WTC11 (cell line): ENCODE measurements at regions not wholly inside any gene's neighbourhood (a gene's known extent, or its start where the extent isn't known, plus 50 kb on each side); places are given as distances from the start of the nearest gene placed in this dataset.

Source experiments
- ATAC-seq: fragments of 200-7000 bp; cut with Tn5 transposase; 2 replicates; pipeline ENCODE4 v1.10.0; 2021; ENCODE audit warnings: mild to moderate bottlenecking, moderate library complexity
- CTCF ChIA-PET: fragments of 300-600 bp; sonication (Branson Sonifier 250); formaldehyde crosslinking; loops from one replicate; lab custom pipeline; 2021; ENCODE audit warnings: antibody characterized with exemption; lab: Charles Lee
- POLR2A ChIA-PET: fragments of 350-600 bp; sonication (Branson Sonifier 250); formaldehyde crosslinking; loops from one replicate; lab custom pipeline; 2021; ENCODE audit warnings: antibody characterized with exemption; lab: Charles Lee
- DNase-seq: peaks from one replicate; pipeline ENCODE4 v3.0.0; 2021; ENCODE audit warnings: low spot score
- H3K27ac Mint-ChIP-seq: 2 replicates; pipeline ENCODE4 v1.8.0; 2021; ENCODE audit warnings: mixed read lengths
- H3K27me3 Mint-ChIP-seq: 2 replicates; pipeline ENCODE4 v1.8.0; 2021; ENCODE audit warnings: low read depth, mild to moderate bottlenecking, moderate library complexity, mixed read lengths
- H3K36me3 Mint-ChIP-seq: 2 replicates; pipeline ENCODE4 v1.8.0; 2021; ENCODE audit warnings: mixed read lengths
- H3K4me1 Mint-ChIP-seq: 2 replicates; pipeline ENCODE4 v1.8.0; 2022; ENCODE audit warnings: mixed read lengths
- H3K4me3 Mint-ChIP-seq: 2 replicates; pipeline ENCODE4 v1.8.0; 2021; ENCODE audit warnings: mild to moderate bottlenecking, moderate library complexity, mixed read lengths
- H3K9me3 Mint-ChIP-seq: 2 replicates; pipeline ENCODE4 v1.8.0; 2021; ENCODE audit warnings: mixed read lengths
- ARID4B ChIP-seq: sonication (generic); formaldehyde crosslinking; IDR thresholded peaks from 2 replicates; pipeline ENCODE4 v1.8.0; 2023; ENCODE audit warnings: missing genetic modification reagents, mild to moderate bottlenecking, borderline replicate concordance
- CDX4 ChIP-seq: fragments of 250-450 bp; sonication (Bioruptor Pico); IDR thresholded peaks from 2 replicates; pipeline ENCODE4 v1.9.0; 2021; ENCODE audit warnings: moderate library complexity, mild to moderate bottlenecking, inconsistent platforms, borderline replicate concordance
- FOXK1 ChIP-seq: sonication (generic); formaldehyde crosslinking; IDR thresholded peaks from 2 replicates; pipeline ENCODE4 v1.8.0; 2022; ENCODE audit warnings: mild to moderate bottlenecking, moderate library complexity, missing genetic modification reagents
- HMGA2 ChIP-seq: fragments of 250-450 bp; sonication (Bioruptor Pico); IDR thresholded peaks from 2 replicates; pipeline ENCODE4 v1.4.0; 2021; ENCODE audit warnings: mild to moderate bottlenecking, moderate library complexity
- PRRX2 ChIP-seq: fragments of 250-450 bp; sonication (Bioruptor Pico); IDR thresholded peaks from 2 replicates; pipeline ENCODE4 v1.8.0; 2021; ENCODE audit warnings: mild to moderate bottlenecking
- RORB ChIP-seq: fragments of 250-450 bp; sonication (Bioruptor Pico); IDR thresholded peaks from 2 replicates; pipeline ENCODE4 v1.9.0; 2021; ENCODE audit warnings: mild to moderate bottlenecking
- SP1 ChIP-seq: sonication (generic); formaldehyde crosslinking; conservative IDR thresholded peaks from 2 replicates; pipeline ENCODE4 v1.8.1; 2022; ENCODE audit warnings: missing genetic modification reagents
- TCF7 ChIP-seq: sonication (generic); formaldehyde crosslinking; IDR thresholded peaks from 2 replicates; pipeline ENCODE4 v1.8.0; 2022; ENCODE audit warnings: mild to moderate bottlenecking, low read depth, missing genetic modification reagents, moderate library complexity
- ZNF219 ChIP-seq: sonication (generic); formaldehyde crosslinking; IDR thresholded peaks from 2 replicates; pipeline ENCODE4 v1.8.0; 2023; ENCODE audit warnings: missing genetic modification reagents, mild to moderate bottlenecking, borderline replicate concordance
- ZNF416 ChIP-seq: fragments of 250-450 bp; sonication (Bioruptor Pico); IDR thresholded peaks from 2 replicates; pipeline ENCODE4 v1.9.0; 2021; ENCODE audit warnings: mild to moderate bottlenecking, inconsistent platforms
- TF ChIP-seq, protein P1 (sequence below): sonication (generic); formaldehyde crosslinking; IDR thresholded peaks from 2 replicates; pipeline ENCODE4 v1.8.0; 2023; ENCODE audit warnings: missing genetic modification reagents
- TF ChIP-seq, protein P2 (sequence below): fragments of 250-450 bp; sonication (Bioruptor Pico); IDR thresholded peaks from 2 replicates; pipeline ENCODE4 v2.1.2; 2022; ENCODE audit warnings: mild to moderate bottlenecking, moderate library complexity
- TF ChIP-seq, protein P3 (sequence below): sonication (generic); formaldehyde crosslinking; IDR thresholded peaks from 2 replicates; pipeline ENCODE4 v1.8.0; 2022; ENCODE audit warnings: mild to moderate bottlenecking, missing genetic modification reagents
- TF ChIP-seq, protein P4 (sequence below): sonication (generic); formaldehyde crosslinking; IDR thresholded peaks from 2 replicates; pipeline ENCODE4 v1.8.1; 2023; ENCODE audit warnings: mild to moderate bottlenecking, missing genetic modification reagents
- TF ChIP-seq, protein P5 (sequence below): sonication (generic); formaldehyde crosslinking; IDR thresholded peaks from 2 replicates; pipeline ENCODE4 v1.8.1; 2023; ENCODE audit warnings: mild to moderate bottlenecking, missing genetic modification reagents, borderline replicate concordance
- TF ChIP-seq, protein P6 (sequence below): sonication (generic); formaldehyde crosslinking; IDR thresholded peaks from 2 replicates; pipeline ENCODE4 v1.8.1; 2023; ENCODE audit warnings: mild to moderate bottlenecking, missing genetic modification reagents
- TF ChIP-seq, protein P7 (sequence below): sonication (generic); formaldehyde crosslinking; IDR thresholded peaks from 2 replicates; pipeline ENCODE4 v1.8.1; 2022; ENCODE audit warnings: mild to moderate bottlenecking, moderate library complexity, missing genetic modification reagents

DNA sequence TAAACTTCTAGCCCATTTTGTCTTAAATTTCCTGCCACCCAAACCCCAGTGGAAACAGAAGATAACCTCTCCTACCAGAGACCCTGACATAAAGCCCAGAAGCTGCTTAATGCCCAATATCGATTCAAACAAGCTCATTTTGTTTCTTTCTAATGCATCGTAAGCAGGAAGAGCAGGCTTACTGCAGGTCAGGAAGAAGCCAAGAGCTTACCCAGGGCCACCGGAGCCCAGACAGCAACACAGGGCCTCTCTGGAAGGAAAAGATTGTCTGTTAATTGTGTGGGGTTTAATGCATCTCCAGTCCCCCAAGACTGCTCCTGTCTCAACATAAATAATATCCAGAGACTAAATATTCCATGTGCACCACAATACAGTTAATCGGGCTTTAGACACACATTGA is 177.3 kb upstream of the NOCT start:
- H3K27me3 Mint-ChIP-seq, result no peaks in the 10 kb centered on the region
- no peak for ATAC-seq
- no peaks in the 10 kb centered on the region for H3K36me3 Mint-ChIP-seq
- H3K27ac Mint-ChIP-seq, result no peak overlapping the region
- H3K4me3 Mint-ChIP-seq, result no peak overlapping the region
- CTCF ChIA-PET, result no interaction called here
- H3K4me1 Mint-ChIP-seq, result peaks cover 8% of the 10 kb centered on the region
- peaks cover 5% of the 10 kb centered on the region; the same call in 1 of the 2 replicates for H3K9me3 Mint-ChIP-seq
- TF ChIP-seq, protein P1, sequence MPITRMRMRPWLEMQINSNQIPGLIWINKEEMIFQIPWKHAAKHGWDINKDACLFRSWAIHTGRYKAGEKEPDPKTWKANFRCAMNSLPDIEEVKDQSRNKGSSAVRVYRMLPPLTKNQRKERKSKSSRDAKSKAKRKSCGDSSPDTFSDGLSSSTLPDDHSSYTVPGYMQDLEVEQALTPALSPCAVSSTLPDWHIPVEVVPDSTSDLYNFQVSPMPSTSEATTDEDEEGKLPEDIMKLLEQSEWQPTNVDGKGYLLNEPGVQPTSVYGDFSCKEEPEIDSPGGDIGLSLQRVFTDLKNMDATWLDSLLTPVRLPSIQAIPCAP, result no peak
- no peak for TF ChIP-seq SP1 (CRISPR knock-in tag)
- TF ChIP-seq PRRX2 (CRISPR knock-in tag), result no peak
- TF ChIP-seq ZNF416 (CRISPR knock-in tag), result no peak
- no peak for TF ChIP-seq HMGA2 (CRISPR knock-in tag)
- TF ChIP-seq TCF7, result no peak
- TF ChIP-seq FOXK1 (CRISPR knock-in tag), result no peak
- TF ChIP-seq, protein P2, sequence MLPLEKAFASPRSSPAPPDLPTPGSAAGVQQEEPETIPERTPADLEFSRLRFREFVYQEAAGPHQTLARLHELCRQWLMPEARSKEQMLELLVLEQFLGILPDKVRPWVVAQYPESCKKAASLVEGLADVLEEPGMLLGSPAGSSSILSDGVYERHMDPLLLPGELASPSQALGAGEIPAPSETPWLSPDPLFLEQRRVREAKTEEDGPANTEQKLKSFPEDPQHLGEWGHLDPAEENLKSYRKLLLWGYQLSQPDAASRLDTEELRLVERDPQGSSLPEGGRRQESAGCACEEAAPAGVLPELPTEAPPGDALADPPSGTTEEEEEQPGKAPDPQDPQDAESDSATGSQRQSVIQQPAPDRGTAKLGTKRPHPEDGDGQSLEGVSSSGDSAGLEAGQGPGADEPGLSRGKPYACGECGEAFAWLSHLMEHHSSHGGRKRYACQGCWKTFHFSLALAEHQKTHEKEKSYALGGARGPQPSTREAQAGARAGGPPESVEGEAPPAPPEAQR (CRISPR knock-in tag), result no peak
- TF ChIP-seq ZNF219 (CRISPR knock-in tag), result no peak
- TF ChIP-seq RORB (CRISPR knock-in tag), result no peak
- TF ChIP-seq, protein P3, sequence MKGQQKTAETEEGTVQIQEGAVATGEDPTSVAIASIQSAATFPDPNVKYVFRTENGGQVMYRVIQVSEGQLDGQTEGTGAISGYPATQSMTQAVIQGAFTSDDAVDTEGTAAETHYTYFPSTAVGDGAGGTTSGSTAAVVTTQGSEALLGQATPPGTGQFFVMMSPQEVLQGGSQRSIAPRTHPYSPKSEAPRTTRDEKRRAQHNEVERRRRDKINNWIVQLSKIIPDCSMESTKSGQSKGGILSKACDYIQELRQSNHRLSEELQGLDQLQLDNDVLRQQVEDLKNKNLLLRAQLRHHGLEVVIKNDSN, result no peak
- TF ChIP-seq, protein P4, sequence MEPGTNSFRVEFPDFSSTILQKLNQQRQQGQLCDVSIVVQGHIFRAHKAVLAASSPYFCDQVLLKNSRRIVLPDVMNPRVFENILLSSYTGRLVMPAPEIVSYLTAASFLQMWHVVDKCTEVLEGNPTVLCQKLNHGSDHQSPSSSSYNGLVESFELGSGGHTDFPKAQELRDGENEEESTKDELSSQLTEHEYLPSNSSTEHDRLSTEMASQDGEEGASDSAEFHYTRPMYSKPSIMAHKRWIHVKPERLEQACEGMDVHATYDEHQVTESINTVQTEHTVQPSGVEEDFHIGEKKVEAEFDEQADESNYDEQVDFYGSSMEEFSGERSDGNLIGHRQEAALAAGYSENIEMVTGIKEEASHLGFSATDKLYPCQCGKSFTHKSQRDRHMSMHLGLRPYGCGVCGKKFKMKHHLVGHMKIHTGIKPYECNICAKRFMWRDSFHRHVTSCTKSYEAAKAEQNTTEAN (CRISPR knock-in tag), result no peak
- TF ChIP-seq, protein P5, sequence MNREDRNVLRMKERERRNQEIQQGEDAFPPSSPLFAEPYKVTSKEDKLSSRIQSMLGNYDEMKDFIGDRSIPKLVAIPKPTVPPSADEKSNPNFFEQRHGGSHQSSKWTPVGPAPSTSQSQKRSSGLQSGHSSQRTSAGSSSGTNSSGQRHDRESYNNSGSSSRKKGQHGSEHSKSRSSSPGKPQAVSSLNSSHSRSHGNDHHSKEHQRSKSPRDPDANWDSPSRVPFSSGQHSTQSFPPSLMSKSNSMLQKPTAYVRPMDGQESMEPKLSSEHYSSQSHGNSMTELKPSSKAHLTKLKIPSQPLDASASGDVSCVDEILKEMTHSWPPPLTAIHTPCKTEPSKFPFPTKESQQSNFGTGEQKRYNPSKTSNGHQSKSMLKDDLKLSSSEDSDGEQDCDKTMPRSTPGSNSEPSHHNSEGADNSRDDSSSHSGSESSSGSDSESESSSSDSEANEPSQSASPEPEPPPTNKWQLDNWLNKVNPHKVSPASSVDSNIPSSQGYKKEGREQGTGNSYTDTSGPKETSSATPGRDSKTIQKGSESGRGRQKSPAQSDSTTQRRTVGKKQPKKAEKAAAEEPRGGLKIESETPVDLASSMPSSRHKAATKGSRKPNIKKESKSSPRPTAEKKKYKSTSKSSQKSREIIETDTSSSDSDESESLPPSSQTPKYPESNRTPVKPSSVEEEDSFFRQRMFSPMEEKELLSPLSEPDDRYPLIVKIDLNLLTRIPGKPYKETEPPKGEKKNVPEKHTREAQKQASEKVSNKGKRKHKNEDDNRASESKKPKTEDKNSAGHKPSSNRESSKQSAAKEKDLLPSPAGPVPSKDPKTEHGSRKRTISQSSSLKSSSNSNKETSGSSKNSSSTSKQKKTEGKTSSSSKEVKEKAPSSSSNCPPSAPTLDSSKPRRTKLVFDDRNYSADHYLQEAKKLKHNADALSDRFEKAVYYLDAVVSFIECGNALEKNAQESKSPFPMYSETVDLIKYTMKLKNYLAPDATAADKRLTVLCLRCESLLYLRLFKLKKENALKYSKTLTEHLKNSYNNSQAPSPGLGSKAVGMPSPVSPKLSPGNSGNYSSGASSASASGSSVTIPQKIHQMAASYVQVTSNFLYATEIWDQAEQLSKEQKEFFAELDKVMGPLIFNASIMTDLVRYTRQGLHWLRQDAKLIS (CRISPR knock-in tag), result no peak
- POLR2A ChIA-PET, result no interaction called here
- no peak for DNase-seq

- DNase-seq (no peak), ATAC-seq (no peak)
- Mint-ChIP-seq H3K27ac (no peak overlapping the region; the same call in 1 of the 2 replicates), H3K27me3 (no peaks in the 10 kb centered on the region), H3K36me3 (no peaks in the 10 kb centered on the region), H3K9me3 (peaks cover 14% of the 10 kb centered on the region), H3K4me3 (no peak overlapping the region), H3K4me1 (peaks cover 7% of the 10 kb centered on the region; the same call in 1 of the 2 replicates)
- ChIA-PET CTCF (no interaction called here), POLR2A (no interaction called here)
- TF ChIP-seq, protein P6, sequence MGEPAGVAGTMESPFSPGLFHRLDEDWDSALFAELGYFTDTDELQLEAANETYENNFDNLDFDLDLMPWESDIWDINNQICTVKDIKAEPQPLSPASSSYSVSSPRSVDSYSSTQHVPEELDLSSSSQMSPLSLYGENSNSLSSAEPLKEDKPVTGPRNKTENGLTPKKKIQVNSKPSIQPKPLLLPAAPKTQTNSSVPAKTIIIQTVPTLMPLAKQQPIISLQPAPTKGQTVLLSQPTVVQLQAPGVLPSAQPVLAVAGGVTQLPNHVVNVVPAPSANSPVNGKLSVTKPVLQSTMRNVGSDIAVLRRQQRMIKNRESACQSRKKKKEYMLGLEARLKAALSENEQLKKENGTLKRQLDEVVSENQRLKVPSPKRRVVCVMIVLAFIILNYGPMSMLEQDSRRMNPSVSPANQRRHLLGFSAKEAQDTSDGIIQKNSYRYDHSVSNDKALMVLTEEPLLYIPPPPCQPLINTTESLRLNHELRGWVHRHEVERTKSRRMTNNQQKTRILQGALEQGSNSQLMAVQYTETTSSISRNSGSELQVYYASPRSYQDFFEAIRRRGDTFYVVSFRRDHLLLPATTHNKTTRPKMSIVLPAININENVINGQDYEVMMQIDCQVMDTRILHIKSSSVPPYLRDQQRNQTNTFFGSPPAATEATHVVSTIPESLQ, result no peak
- no peak for TF ChIP-seq SP1 (CRISPR knock-in tag)
- TF ChIP-seq CDX4 (CRISPR knock-in tag), result no peak
- no peak for TF ChIP-seq ARID4B
- TF ChIP-seq, protein P7, sequence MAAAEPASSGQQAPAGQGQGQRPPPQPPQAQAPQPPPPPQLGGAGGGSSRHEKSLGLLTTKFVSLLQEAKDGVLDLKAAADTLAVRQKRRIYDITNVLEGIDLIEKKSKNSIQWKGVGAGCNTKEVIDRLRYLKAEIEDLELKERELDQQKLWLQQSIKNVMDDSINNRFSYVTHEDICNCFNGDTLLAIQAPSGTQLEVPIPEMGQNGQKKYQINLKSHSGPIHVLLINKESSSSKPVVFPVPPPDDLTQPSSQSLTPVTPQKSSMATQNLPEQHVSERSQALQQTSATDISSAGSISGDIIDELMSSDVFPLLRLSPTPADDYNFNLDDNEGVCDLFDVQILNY (CRISPR knock-in tag), result no peak
Observed at GRCh38 chr4:138835832-138836533, 179.6 kb upstream of the NOCT start.
